GM23338 (cell line): ENCODE measurements at regions not wholly inside any gene's neighbourhood (a gene's known extent, or its start where the extent isn't known, plus 50 kb on each side); places are given as distances from the start of the nearest gene placed in this dataset.

Experiments used
- ATAC-seq: fragments of 200-7000 bp; cut with Tn5 transposase; 3 replicates; pipeline ENCODE4 v1.9.1; 2020
- DNase-seq: peaks from one replicate; pipeline ENCODE4 v3.0.0-alpha.2; 2015; ENCODE audit warnings: low spot score
- H2AFZ ChIP-seq: fragments of 200-600 bp; sonication (generic); 2 replicates; pipeline ENCODE4 v1.8.0; 2016; ENCODE audit warnings: antibody characterized with exemption, mild to moderate bottlenecking, moderate library complexity
- H3F3A ChIP-seq: fragments of 200-600 bp; sonication (generic); replicated peaks from 2 replicates; pipeline ENCODE4 v1.8.0; 2017; ENCODE audit warnings: antibody characterized with exemption, mixed run types, low read depth
- H3K27ac ChIP-seq: fragments of 200-600 bp; sonication (generic); 2 replicates; pipeline ENCODE4 v1.6.1; 2016; ENCODE audit warnings: low read depth
- H3K27me3 ChIP-seq: fragments of 200-600 bp; sonication (generic); 2 replicates; pipeline ENCODE4 v1.8.0; 2016; ENCODE audit warnings: mild to moderate bottlenecking, mixed run types, moderate library complexity; ENCODE audit not compliant: insufficient read depth
- H3K36me3 ChIP-seq: fragments of 200-600 bp; sonication (generic); 2 replicates; pipeline ENCODE4 v1.8.0; 2016; ENCODE audit warnings: mild to moderate bottlenecking; ENCODE audit not compliant: insufficient read depth
- H3K4me1 ChIP-seq: fragments of 200-600 bp; sonication (generic); 2 replicates; pipeline ENCODE4 v1.8.0; 2016; ENCODE audit warnings: mild to moderate bottlenecking, moderate library complexity; ENCODE audit not compliant: insufficient read depth
- H3K4me2 ChIP-seq: fragments of 200-600 bp; sonication (generic); 2 replicates; pipeline ENCODE4 v1.7.1; 2017; ENCODE audit warnings: mixed run types
- H3K4me3 ChIP-seq: fragments of 200-600 bp; sonication (generic); 2 replicates; pipeline ENCODE4 v1.6.1; 2016; ENCODE audit warnings: mixed run types
- H3K79me2 ChIP-seq: fragments of 200-600 bp; sonication (generic); replicated peaks from 2 replicates; pipeline ENCODE4 v1.8.0; 2017; ENCODE audit warnings: mild to moderate bottlenecking; ENCODE audit not compliant: insufficient read depth
- H3K9me2 ChIP-seq: fragments of 200-600 bp; sonication (generic); 2 replicates; pipeline ENCODE4 v1.8.0; 2017; ENCODE audit not compliant: insufficient read depth
- H4K20me1 ChIP-seq: fragments of 200-600 bp; sonication (generic); replicated peaks from 2 replicates; pipeline ENCODE4 v1.8.0; 2017; ENCODE audit warnings: mild to moderate bottlenecking; ENCODE audit not compliant: insufficient read depth
- H3K27ac Mint-ChIP-seq: 2 replicates; pipeline ENCODE4 v1.8.0; 2020; ENCODE audit warnings: inconsistent platforms, mild to moderate bottlenecking, moderate library complexity, mixed read lengths
- H3K27me3 Mint-ChIP-seq: 3 replicates; pipeline ENCODE4 v1.8.0; 2022; ENCODE audit warnings: low read depth, mild to moderate bottlenecking, moderate library complexity, mixed read lengths, inconsistent platforms; ENCODE audit not compliant: insufficient read depth, poor library complexity
- H3K36me3 Mint-ChIP-seq: 3 replicates; pipeline ENCODE4 v1.8.0; 2021; ENCODE audit warnings: low read depth, mild to moderate bottlenecking, inconsistent platforms, moderate library complexity, mixed read lengths
- H3K4me1 Mint-ChIP-seq: 3 replicates; pipeline ENCODE4 v1.8.0; 2020; ENCODE audit warnings: mild to moderate bottlenecking, inconsistent platforms, mixed read lengths
- H3K4me3 Mint-ChIP-seq: 3 replicates; pipeline ENCODE4 v1.8.0; 2021; ENCODE audit warnings: moderate library complexity, mild to moderate bottlenecking, inconsistent platforms, mixed read lengths
- H3K9me3 Mint-ChIP-seq: 3 replicates; pipeline ENCODE4 v1.8.0; 2020; ENCODE audit warnings: moderate library complexity, mild to moderate bottlenecking, inconsistent platforms, mixed read lengths
- CREB1 ChIP-seq: fragments of 250-450 bp; sonication (Bioruptor Pico); IDR thresholded peaks from 2 replicates; pipeline ENCODE4 v1.5.0; 2020; ENCODE audit warnings: low read depth, mild to moderate bottlenecking, moderate library complexity
- EZH2 ChIP-seq: fragments of 200-600 bp; sonication (generic); IDR thresholded peaks from one replicate; pipeline ENCODE4 v1.8.0; 2017; ENCODE audit warnings: antibody characterized with exemption, mild to moderate bottlenecking, low read depth; ENCODE audit not compliant: unreplicated experiment
- EZH2phosphoT487 ChIP-seq: fragments of 200-600 bp; sonication (generic); IDR thresholded peaks from one replicate; pipeline ENCODE4 v1.8.1; 2018; ENCODE audit warnings: antibody characterized with exemption; ENCODE audit not compliant: unreplicated experiment
- JUNB ChIP-seq: IDR thresholded peaks from one replicate; pipeline ENCODE4 v1.6.1; 2016; ENCODE audit warnings: antibody characterized with exemption; ENCODE audit not compliant: unreplicated experiment
- POLR2AphosphoS5 ChIP-seq: IDR thresholded peaks from 2 replicates; pipeline ENCODE4 v1.6.1; 2016; ENCODE audit warnings: antibody characterized with exemption, low read depth
- STAT1 ChIP-seq: IDR thresholded peaks from one replicate; pipeline ENCODE4 v1.6.1; 2016; ENCODE audit warnings: antibody characterized with exemption; ENCODE audit not compliant: unreplicated experiment
- ZNF114 ChIP-seq: fragments of 250-450 bp; sonication (Bioruptor Pico); IDR thresholded peaks from 2 replicates; pipeline ENCODE4 v1.5.0; 2020; ENCODE audit warnings: mild to moderate bottlenecking, moderate library complexity
- ZNF331 ChIP-seq: fragments of 250-450 bp; sonication (Bioruptor Pico); IDR thresholded peaks from 2 replicates; pipeline ENCODE4 v1.5.0; 2020; ENCODE audit warnings: low read depth, mild to moderate bottlenecking, moderate library complexity
- TF ChIP-seq, protein P1 (sequence below): fragments of 250-450 bp; sonication (Bioruptor Pico); IDR thresholded peaks from 2 replicates; pipeline ENCODE4 v1.5.0; 2020; ENCODE audit warnings: mild to moderate bottlenecking, moderate library complexity
- TF ChIP-seq, protein P2 (sequence below), 2 experiments: fragments of 200-600 bp in 1 of 2; sonication (generic) in 1 of 2; conservative IDR thresholded peaks; 2 replicates each; pipeline versions ENCODE4 v1.5.1 to v1.6.1; 2016 to 2017; ENCODE audit warnings: antibody characterized with exemption in 2 of 2, low read depth in 2 of 2, mild to moderate bottlenecking in 2 of 2, moderate library complexity in 1 of 2
- TF ChIP-seq, protein P3 (sequence below): IDR thresholded peaks from 2 replicates; pipeline ENCODE4 v1.6.1; 2016; ENCODE audit warnings: antibody characterized with exemption

DNA sequence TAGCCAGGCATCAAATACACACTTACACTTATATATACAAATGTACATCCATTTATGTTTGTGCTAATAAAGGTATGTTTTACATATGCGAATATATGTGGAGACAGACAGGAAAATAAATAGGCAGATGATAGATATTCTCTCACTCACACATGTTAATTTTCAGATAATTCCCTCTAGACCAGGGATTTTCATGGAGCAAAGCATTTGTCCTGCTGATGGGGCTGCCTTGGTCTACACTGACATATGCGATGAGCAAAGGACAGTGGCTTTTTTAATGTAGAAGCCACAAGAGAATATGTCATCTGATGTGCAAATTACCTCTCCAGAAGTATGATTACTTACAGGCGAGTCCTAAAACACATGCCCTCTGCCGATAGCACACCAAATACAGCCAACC lies 224.5 kb downstream of the VEGFC start:
- H2AFZ ChIP-seq: no peak overlapping the region
- Mint-ChIP-seq H3K36me3 (no peaks in the 10 kb centered on the region), H3K4me3 (no peak overlapping the region), H3K9me3 (no peaks in the 10 kb centered on the region), H3K4me1 (no peaks in the 10 kb centered on the region), H3K27me3 (no peaks in the 10 kb centered on the region), H3K27ac (no peak overlapping the region)
- H4K20me1 ChIP-seq: no peaks in the 10 kb centered on the region
- DNase-seq (no peak), ATAC-seq (no peak)
- H3K27ac ChIP-seq: no peak overlapping the region
- H3K4me1 ChIP-seq: no peaks in the 10 kb centered on the region
- no peak for TF ChIP-seq POLR2AphosphoS5
- TF ChIP-seq CREB1 (CRISPR knock-in tag): no peak
- TF ChIP-seq, protein P1, sequence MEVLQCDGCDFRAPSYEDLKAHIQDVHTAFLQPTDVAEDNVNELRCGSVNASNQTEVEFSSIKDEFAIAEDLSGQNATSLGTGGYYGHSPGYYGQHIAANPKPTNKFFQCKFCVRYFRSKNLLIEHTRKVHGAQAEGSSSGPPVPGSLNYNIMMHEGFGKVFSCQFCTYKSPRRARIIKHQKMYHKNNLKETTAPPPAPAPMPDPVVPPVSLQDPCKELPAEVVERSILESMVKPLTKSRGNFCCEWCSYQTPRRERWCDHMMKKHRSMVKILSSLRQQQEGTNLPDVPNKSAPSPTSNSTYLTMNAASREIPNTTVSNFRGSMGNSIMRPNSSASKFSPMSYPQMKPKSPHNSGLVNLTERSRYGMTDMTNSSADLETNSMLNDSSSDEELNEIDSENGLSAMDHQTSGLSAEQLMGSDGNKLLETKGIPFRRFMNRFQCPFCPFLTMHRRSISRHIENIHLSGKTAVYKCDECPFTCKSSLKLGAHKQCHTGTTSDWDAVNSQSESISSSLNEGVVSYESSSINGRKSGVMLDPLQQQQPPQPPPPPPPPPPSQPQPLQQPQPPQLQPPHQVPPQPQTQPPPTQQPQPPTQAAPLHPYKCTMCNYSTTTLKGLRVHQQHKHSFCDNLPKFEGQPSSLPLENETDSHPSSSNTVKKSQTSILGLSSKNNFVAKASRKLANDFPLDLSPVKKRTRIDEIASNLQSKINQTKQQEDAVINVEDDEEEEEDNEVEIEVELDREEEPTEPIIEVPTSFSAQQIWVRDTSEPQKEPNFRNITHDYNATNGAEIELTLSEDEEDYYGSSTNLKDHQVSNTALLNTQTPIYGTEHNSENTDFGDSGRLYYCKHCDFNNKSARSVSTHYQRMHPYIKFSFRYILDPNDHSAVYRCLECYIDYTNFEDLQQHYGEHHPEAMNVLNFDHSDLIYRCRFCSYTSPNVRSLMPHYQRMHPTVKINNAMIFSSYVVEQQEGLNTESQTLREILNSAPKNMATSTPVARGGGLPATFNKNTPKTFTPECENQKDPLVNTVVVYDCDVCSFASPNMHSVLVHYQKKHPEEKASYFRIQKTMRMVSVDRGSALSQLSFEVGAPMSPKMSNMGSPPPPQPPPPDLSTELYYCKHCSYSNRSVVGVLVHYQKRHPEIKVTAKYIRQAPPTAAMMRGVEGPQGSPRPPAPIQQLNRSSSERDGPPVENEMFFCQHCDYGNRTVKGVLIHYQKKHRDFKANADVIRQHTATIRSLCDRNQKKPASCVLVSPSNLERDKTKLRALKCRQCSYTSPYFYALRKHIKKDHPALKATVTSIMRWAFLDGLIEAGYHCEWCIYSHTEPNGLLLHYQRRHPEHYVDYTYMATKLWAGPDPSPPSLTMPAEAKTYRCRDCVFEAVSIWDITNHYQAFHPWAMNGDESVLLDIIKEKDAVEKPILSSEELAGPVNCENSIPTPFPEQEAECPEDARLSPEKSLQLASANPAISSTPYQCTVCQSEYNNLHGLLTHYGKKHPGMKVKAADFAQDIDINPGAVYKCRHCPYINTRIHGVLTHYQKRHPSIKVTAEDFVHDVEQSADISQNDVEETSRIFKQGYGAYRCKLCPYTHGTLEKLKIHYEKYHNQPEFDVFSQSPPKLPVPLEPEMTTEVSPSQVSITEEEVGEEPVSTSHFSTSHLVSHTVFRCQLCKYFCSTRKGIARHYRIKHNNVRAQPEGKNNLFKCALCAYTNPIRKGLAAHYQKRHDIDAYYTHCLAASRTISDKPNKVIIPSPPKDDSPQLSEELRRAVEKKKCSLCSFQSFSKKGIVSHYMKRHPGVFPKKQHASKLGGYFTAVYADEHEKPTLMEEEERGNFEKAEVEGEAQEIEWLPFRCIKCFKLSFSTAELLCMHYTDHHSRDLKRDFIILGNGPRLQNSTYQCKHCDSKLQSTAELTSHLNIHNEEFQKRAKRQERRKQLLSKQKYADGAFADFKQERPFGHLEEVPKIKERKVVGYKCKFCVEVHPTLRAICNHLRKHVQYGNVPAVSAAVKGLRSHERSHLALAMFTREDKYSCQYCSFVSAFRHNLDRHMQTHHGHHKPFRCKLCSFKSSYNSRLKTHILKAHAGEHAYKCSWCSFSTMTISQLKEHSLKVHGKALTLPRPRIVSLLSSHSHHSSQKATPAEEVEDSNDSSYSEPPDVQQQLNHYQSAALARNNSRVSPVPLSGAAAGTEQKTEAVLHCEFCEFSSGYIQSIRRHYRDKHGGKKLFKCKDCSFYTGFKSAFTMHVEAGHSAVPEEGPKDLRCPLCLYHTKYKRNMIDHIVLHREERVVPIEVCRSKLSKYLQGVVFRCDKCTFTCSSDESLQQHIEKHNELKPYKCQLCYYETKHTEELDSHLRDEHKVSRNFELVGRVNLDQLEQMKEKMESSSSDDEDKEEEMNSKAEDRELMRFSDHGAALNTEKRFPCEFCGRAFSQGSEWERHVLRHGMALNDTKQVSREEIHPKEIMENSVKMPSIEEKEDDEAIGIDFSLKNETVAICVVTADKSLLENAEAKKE (CRISPR knock-in tag): no peak
- TF ChIP-seq ZNF331 (CRISPR knock-in tag): no peak
- TF ChIP-seq, protein P2, sequence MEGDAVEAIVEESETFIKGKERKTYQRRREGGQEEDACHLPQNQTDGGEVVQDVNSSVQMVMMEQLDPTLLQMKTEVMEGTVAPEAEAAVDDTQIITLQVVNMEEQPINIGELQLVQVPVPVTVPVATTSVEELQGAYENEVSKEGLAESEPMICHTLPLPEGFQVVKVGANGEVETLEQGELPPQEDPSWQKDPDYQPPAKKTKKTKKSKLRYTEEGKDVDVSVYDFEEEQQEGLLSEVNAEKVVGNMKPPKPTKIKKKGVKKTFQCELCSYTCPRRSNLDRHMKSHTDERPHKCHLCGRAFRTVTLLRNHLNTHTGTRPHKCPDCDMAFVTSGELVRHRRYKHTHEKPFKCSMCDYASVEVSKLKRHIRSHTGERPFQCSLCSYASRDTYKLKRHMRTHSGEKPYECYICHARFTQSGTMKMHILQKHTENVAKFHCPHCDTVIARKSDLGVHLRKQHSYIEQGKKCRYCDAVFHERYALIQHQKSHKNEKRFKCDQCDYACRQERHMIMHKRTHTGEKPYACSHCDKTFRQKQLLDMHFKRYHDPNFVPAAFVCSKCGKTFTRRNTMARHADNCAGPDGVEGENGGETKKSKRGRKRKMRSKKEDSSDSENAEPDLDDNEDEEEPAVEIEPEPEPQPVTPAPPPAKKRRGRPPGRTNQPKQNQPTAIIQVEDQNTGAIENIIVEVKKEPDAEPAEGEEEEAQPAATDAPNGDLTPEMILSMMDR (conservative IDR thresholded peaks at IDR 0.05; ENCODE audit: low read depth in 2 of 2): no peak
- no peak for TF ChIP-seq EZH2phosphoT487
- no peak for TF ChIP-seq EZH2
- no peak for TF ChIP-seq ZNF114 (CRISPR knock-in tag)
- TF ChIP-seq STAT1: no peak
- TF ChIP-seq, protein P3, sequence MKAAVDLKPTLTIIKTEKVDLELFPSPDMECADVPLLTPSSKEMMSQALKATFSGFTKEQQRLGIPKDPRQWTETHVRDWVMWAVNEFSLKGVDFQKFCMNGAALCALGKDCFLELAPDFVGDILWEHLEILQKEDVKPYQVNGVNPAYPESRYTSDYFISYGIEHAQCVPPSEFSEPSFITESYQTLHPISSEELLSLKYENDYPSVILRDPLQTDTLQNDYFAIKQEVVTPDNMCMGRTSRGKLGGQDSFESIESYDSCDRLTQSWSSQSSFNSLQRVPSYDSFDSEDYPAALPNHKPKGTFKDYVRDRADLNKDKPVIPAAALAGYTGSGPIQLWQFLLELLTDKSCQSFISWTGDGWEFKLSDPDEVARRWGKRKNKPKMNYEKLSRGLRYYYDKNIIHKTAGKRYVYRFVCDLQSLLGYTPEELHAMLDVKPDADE: no peak
- no peak for TF ChIP-seq JUNB
- no peaks in the 10 kb centered on the region for H3K9me2 ChIP-seq
- no peaks in the 10 kb centered on the region for H3F3A ChIP-seq
- no peaks in the 10 kb centered on the region for H3K79me2 ChIP-seq
- H3K27me3 ChIP-seq: no peaks in the 10 kb centered on the region
- no peak overlapping the region for H3K4me3 ChIP-seq
- no peaks in the 10 kb centered on the region for H3K36me3 ChIP-seq
- no peak overlapping the region for H3K4me2 ChIP-seq
